EL (cell line): ENCODE measurements at regions not wholly inside any gene's neighbourhood (a gene's known extent, or its start where the extent isn't known, plus 50 kb on each side); places are given as distances from the start of the nearest gene placed in this dataset.
"Not testable (repeated sequence)": the region's sequence is repeated elsewhere in the genome, so short reads cannot be mapped to it uniquely, and the experiment has no call there.

Source experiments
- DNase-seq: peaks from one replicate; pipeline ENCODE4 v3.0.0-alpha.2; 2016

DNA sequence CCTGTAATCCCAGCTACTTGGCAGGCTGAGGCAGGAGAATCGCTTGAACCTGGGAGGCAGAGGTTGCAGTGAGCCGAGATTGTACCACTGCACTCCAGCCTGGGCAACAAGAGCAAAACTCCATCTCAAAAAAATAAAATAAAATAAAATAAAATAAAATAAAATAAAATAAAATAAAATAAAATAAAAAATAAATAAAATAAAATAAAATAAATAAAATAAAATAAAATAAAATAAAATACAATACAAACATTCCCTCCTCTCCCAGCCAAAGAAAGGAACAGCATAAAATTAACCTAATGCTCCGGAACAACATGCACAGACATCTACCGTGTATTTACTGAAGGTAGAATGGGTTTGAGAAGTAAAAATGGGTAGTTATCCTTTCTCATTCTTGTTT is 521.9 kb upstream of the FAM174A start:
- DNase-seq: not testable (repeated sequence)

DNA sequence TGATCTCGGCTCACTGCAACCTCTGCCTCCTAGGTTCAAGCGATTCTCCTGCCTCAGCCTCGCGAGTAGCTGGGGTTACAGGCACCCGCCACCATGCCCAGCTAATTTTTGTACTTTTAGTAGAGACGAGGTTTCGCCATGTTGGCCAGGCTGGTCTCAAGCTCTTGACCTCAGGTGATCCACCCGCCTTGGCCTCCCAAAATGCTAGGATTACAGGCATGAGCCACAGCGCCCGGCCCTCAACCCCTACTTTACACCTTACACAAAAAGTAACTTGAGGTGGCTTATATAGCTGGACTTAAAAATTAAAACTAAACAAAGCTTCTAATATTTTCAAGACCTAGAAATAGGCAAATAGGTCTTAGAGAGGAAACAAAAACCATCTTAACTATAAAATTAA is 524.0 kb upstream of the FAM174A start:
- DNase-seq: not testable (repeated sequence)

DNA sequence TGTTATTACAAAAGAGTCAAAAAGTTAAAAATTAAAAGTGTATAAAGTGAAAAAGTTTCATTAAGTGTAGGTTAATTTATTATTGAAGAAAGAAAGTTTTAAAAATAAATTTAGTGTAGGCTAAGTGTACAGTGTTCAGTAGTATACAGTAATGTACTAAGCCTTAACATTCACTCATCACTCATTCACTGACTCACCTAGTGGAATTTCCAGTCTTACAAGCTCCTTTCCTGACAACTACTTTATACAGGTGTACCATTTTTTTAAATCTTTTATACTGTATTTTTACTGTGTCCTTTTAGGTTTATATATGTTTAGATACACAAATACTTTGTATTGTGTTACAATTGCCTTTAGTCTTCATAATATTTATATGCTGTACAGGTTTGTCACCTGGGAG is 530.2 kb upstream of the FAM174A start:
- DNase-seq: no peak

- DNase-seq: no peak
Observed at GRCh38 chr5:99998319-99998718, 536.9 kb upstream of the FAM174A start.

GRCh38 chr5:99995407-99995806 is 539.8 kb upstream of the FAM174A start:
- no peak for DNase-seq

DNA sequence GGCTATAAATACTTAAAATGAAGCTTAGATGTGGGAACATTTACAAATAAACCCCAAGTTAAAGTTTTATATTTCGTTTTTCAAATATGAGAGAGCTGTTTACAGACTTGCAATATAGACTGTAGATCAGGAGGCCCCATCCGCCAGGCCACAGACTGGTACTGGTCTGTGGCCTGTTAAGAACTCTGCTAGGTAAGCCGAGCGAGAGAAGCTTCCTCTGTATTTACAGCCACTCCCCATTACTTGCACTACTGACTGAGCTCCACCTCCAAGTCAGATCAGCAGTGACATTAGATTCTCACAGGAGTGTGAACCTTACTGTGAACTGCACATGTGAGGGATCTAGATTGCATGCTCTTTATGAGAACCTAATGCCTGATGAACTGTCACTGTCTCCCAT is 561.4 kb upstream of the FAM174A start:
- DNase-seq: no peak

GRCh38 chr5:99955962-99956361 is 579.2 kb upstream of the FAM174A start:
- no peak for DNase-seq

GRCh38 chr5:99955006-99955405 is 580.2 kb upstream of the FAM174A start:
- no peak for DNase-seq

DNA sequence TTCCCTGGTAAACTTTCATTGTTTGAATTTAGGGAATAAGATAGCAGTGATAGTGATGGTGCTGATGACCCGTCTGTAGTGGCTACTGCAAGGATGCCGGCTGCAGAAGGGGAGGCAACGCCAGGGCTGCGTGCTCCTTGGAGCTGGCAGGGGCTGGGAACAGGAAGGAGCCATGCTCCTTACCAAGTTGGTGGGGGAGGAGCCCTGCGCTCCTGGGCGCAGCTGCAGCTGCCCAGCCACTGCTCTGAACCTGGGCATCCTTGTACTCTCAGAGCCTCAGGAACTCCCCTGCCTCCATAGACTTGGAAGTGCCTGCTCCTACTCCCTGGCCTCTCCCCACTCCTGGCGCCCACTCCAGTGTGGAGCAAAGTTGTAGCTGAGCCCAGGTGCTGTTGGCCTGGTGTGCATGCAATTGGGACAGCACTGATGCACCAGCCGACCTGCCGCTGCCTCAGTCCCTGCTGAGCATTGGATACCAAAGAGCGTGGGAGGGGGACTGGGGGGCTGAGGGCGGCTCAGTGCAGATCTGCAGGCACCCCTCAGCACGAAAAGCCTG is 585.1 kb upstream of the FAM174A start:
- DNase-seq: no peak

GRCh38 chr5:99949361-99949760 is 585.8 kb upstream of the FAM174A start:
- DNase-seq: no peak

- DNase-seq: no peak
Observed at GRCh38 chr5:99948850-99949249, 586.3 kb upstream of the FAM174A start.

GRCh38 chr5:99945478-99946442 is 589.4 kb upstream of the FAM174A start:
- DNase-seq: no peak

DNA sequence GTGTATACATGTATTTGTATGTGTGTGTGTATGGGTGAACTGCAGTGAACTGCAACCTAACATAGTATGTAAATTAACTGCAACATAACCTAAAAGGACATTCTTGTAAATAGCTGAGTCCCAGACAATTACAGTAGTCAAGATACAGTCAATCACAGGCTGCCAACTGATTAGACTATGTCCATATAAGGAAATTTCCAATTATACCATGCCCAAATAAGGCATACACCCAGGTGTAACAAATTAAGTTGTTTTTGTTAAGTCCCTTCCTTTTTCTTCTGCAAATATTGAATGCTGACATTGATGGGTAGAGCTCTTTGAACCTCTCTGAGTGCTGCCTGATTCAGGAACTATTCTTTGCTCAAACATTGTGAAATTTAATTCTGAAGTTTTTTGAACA is 594.6 kb upstream of the FAM174A start:
- DNase-seq: no peak

GRCh38 chr5:99936911-99937310 is 598.3 kb upstream of the FAM174A start:
- no peak for DNase-seq

DNA sequence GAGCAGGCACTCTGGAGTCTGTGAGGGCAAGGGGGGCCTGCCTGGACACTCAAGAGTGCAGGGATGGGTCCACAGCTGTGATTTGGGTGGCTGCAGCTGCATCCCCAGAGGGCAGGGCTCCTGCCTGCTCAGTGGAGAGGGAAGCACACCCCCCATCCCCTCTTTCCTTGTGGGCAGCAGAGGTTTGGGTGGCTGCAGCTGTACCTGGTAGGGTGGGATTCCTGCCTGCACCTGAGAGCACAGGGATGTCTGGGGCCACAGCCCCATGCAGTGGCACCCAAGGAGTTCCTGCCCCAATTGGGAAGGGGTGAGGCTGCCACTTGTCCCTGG is 605.4 kb upstream of the FAM174A start:
- DNase-seq: no peak

DNA sequence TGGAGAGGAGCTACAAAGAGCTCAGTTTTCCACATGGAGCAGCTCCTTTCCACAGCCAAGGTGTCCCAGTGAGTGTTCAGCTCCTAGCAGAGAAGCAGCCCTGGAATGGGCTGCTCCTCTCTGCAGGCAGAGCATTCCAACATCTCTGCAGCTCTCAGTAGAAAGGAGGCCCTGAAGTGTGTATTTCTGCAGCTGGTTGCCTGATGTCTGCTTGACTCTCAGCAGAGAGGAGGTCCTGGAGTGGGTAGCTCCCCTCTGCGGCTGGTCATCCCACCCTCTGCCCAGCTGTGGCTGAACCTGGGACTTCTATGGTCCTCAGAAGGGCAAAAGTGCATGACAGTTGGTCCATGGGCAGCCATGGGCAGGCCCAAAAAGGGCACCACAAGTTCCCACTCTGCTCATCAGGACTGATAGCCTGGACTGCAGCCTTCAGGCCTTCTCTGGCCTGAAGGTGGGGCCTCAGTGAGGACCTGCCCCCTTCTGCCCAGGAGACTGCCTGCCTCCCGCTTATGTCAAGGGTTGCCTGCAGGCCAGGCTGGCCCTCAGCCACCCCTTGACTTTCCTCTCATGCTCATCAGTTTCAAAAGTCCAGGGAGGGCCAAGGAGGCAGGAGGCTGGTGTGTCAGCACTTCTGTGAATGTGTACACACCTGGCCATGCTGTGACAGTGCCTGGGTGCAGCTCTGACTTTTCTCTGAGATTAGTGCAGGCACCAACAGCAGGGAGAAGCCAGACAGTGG is 605.9 kb upstream of the FAM174A start:
- DNase-seq: no peak

DNA sequence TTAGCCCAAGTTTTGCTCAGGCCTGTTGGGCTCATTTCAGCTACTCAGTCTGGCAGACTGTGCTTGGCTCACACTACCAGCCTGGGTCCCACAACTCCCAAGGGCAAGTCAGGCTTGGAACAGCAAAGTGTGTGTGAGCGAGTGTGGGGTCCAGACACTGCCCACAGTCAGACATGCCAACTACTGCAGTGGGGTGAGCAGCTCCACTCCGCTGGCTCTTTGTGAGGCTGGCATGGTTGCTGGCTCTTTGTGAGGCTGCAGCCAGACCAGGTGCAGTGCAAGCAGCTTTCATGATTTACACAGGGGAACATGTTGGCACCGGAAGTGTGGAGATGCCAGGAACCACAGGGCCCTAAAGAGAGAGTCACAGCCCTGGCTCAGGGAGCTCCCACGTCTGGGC is 606.7 kb upstream of the FAM174A start:
- DNase-seq: no peak

DNA sequence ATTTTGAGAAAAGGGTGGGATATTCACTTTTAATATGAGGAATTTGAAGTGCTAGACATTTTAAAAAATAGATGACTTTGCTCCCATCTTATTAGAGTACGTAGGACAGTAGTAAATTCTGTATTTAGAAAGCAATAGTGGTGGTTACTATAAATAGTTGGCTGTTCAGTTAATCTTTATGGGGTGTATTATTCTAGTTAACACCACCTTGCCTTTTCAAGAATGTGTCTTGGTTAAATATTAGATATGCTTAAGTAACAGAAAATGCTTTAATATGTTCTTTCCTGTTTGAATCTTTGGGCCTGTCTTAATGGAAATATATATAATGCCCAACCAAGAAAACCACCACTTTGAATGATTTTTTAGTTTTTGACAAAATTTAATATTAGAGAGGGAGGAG is 608.7 kb upstream of the FAM174A start:
- no peak for DNase-seq

DNA sequence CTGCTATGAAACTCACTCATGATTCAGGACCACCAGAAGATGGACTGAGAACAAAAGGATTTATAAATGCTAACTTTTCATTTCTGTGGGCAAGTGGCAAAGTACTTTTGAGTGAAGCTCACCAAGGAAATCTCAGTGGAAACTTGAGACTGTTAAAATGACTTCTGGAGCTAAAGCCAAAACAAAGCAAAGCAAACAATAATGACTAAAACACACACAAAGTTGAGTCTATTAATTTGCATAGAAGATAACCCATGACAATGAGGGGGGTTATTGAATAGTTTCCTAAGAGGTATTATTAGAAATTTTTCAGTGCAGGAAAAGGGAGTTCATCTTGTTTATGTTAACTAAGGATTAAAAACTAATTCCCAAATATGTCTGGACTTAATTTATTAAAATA is 612.8 kb upstream of the FAM174A start:
- DNase-seq: no peak

DNA sequence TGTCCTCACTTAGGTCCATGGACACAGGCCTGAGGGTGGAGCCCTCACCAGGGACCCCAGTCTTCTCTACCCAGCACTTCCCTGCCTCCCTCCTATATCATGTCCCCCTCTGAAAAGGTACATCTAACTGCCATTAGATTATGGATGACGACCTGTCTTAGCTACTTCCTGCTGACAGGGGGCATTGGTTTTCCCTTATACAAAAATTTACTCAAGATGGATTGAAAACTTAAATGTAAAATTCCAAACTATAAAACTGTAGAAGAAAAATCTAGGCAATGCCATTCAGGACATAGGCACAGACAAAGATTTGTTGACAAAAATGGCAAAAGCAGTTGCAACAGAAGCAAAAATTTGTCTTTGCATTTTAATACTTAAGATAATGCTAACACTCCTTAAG is 623.2 kb upstream of the FAM174A start:
- no peak for DNase-seq

- no peak for DNase-seq
Observed at GRCh38 chr5:99906776-99907175, 628.4 kb upstream of the FAM174A start.

DNA sequence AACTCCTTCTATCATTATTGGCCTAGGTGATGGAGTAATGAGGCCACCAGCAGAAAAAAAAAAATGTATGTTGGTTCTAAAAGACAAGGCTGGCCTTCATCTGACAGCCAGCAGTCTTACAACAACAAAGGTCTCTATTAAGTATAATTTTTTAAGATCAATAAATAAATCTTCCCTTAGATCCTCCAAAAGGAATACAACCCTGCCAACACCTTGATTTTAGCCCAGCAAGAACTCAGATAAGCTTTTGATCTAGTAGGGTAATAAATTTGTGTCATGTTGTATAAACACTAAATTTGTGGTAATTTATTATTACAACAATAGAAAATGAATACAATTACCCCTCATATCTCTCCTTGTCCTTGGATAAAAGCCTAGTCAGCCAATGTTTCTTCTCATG is 633.2 kb upstream of the FAM174A start:
- DNase-seq: no peak

DNA sequence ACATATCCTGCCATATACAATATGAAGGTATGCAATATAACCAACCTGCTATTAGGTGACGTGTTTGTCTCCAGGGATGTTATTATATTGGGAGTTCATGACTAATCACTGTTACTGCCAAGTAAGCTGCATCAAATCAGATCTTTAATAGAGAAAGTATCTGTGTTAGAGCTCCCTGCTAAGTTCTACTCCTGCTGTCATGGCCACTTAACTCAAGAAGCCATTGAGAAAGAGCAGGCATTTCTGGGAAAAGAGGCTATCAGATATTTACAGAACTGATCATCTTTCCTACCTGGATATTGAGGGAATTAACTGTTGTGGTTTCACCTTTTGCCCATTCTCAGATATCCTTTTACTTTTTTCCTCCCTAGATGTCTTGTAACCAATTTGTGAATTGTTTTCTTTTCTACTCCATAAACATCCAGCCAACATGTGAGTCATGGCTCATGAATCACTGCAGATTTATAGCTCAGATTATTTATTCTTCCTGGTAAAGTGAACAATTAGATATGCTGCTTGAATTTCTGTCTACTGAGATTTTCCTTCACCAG is 634.8 kb upstream of the FAM174A start:
- no peak for DNase-seq
